Stimulated activated CD4-positive, alpha-beta T cell treated with anti-CD3 and anti-CD28 coated beads, Interleukin-12 subunit alpha, Interleukin-12 subunit beta, amount 100 ng/mL, for 24 hours (primary cell): ENCODE measurements at regions not wholly inside any gene's neighbourhood (a gene's known extent, or its start where the extent isn't known, plus 50 kb on each side); places are given as distances from the start of the nearest gene placed in this dataset.

Experiments
- DNase-seq, 2 experiments: peaks; one replicate each; pipeline ENCODE4 v3.0.0-alpha.2; 2020; ENCODE audit warnings: low read depth in 2 of 2

- DNase-seq, result no peak
Measured at GRCh38 chr20:16945619-16946018, 197.5 kb downstream of the OTOR start.

GRCh38 chr20:16946097-16946496, 197.9 kb downstream of the OTOR start:
- DNase-seq, result no peak

GRCh38 chr20:16947479-16947878, 199.3 kb downstream of the OTOR start:
- DNase-seq, result no peak

- DNase-seq, result no peak
Measured at GRCh38 chr20:16951876-16952275, 203.7 kb downstream of the OTOR start.

- no peak for DNase-seq
Measured at GRCh38 chr20:16952965-16953364, 204.8 kb downstream of the OTOR start.

GRCh38 chr20:16953858-16954257, 205.7 kb downstream of the OTOR start:
- DNase-seq, result no peak

- DNase-seq, result no peak
Measured at GRCh38 chr20:16955462-16955861, 207.3 kb downstream of the OTOR start.

- DNase-seq, result no peak
Measured at GRCh38 chr20:16955971-16956370, 207.8 kb downstream of the OTOR start.

- no peak for DNase-seq
Measured at GRCh38 chr20:16965401-16965800, 217.2 kb downstream of the OTOR start.

GRCh38 chr20:16966276-16966880, 218.2 kb downstream of the OTOR start:
- DNase-seq, result no peak

- no peak for DNase-seq
Measured at GRCh38 chr20:16968099-16968498, 219.9 kb downstream of the OTOR start.

GRCh38 chr20:16970776-16971175, 222.6 kb downstream of the OTOR start:
- DNase-seq, result no peak

GRCh38 chr20:16974080-16974854, 226.1 kb downstream of the OTOR start:
- DNase-seq, result no peak

- DNase-seq, result no peak
Measured at GRCh38 chr20:16974855-16975162, 226.7 kb downstream of the OTOR start.

GRCh38 chr20:16975682-16976081, 227.5 kb downstream of the OTOR start:
- no peak for DNase-seq

GRCh38 chr20:16978497-16978896, 230.3 kb downstream of the OTOR start:
- DNase-seq, result no peak

- no peak for DNase-seq
Measured at GRCh38 chr20:16982091-16982726, 234.1 kb downstream of the OTOR start.

- DNase-seq, result no peak
Measured at GRCh38 chr20:16984481-16984880, 236.3 kb downstream of the OTOR start.

GRCh38 chr20:17003170-17003870, 223.5 kb upstream of the PCSK2 start:
- DNase-seq, result no peak

GRCh38 chr20:17010181-17010580, 216.7 kb upstream of the PCSK2 start:
- DNase-seq, result no peak

- no peak for DNase-seq
Measured at GRCh38 chr20:17012546-17013226, 214.2 kb upstream of the PCSK2 start.

- no peak for DNase-seq
Measured at GRCh38 chr20:17014217-17014616, 212.6 kb upstream of the PCSK2 start.
